ENCODE measurements at regions not wholly inside any gene's neighbourhood (a gene's known extent, or its start where the extent isn't known, plus 50 kb on each side); places are given as distances from the start of the nearest gene placed in this dataset.

- TF ChIP-seq CTCF (IDR thresholded peaks at IDR 0.05) (no peak), AFF4 (CRISPR knock-in tag; IDR thresholded peaks at IDR 0.05; ENCODE audit: borderline replicate concordance) (no peak), ZNF121 (CRISPR knock-in tag; IDR thresholded peaks at IDR 0.05) (no peak), ATF1 (CRISPR knock-in tag; IDR thresholded peaks at IDR 0.05) (no peak)
Measured at GRCh38 chr13:65940720-65941119, 1289.4 kb downstream of the PCDH9 start.
